PC-3 (cell line): ENCODE measurements at regions not wholly inside any gene's neighbourhood (a gene's known extent, or its start where the extent isn't known, plus 50 kb on each side); places are given as distances from the start of the nearest gene placed in this dataset.

Source experiments
- EZH2 ChIP-seq: fragments of 300-600 bp; sonication (generic); IDR thresholded peaks from one replicate; pipeline ENCODE4 v1.6.1; 2017; ENCODE audit warnings: antibody characterized with exemption, mild to moderate bottlenecking, low read length; ENCODE audit not compliant: unreplicated experiment
- EZH2phosphoT487 ChIP-seq: fragments of 300-600 bp; sonication (generic); IDR thresholded peaks from 2 replicates; pipeline ENCODE4 v1.6.1; 2018; ENCODE audit warnings: mild to moderate bottlenecking, antibody characterized with exemption, low read length, borderline replicate concordance
- TF ChIP-seq, protein P1 (sequence below): fragments of 300-600 bp; sonication (generic); conservative IDR thresholded peaks from 2 replicates; pipeline ENCODE4 v1.5.1; 2017; ENCODE audit warnings: antibody characterized with exemption, low read depth, mild to moderate bottlenecking, low read length

DNA sequence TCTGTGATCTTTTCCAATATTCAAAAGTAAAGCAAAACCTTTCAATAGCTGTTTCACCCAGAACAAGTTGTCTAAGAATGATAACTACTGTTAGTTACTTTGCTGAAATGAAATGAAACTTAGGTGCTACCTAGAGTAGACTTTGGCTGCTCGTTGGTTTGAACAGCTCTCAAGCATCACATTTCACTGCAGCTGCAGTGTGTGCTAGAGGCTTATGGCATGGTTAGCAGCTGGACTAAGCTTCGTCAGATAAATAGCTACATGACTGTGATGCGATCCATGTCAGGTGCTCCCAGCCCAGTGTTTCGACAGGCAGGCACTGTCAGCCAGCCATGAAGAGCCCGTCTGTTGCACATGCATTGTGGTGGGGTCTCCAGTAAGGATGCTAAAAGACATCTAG, 201.1 kb downstream of the TFAP2B start:
- TF ChIP-seq, protein P1, sequence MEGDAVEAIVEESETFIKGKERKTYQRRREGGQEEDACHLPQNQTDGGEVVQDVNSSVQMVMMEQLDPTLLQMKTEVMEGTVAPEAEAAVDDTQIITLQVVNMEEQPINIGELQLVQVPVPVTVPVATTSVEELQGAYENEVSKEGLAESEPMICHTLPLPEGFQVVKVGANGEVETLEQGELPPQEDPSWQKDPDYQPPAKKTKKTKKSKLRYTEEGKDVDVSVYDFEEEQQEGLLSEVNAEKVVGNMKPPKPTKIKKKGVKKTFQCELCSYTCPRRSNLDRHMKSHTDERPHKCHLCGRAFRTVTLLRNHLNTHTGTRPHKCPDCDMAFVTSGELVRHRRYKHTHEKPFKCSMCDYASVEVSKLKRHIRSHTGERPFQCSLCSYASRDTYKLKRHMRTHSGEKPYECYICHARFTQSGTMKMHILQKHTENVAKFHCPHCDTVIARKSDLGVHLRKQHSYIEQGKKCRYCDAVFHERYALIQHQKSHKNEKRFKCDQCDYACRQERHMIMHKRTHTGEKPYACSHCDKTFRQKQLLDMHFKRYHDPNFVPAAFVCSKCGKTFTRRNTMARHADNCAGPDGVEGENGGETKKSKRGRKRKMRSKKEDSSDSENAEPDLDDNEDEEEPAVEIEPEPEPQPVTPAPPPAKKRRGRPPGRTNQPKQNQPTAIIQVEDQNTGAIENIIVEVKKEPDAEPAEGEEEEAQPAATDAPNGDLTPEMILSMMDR = no peak
- TF ChIP-seq EZH2phosphoT487 (no peak), EZH2 (no peak)
